HepG2 (cell line): ENCODE measurements at regions not wholly inside any gene's neighbourhood (a gene's known extent, or its start where the extent isn't known, plus 50 kb on each side); places are given as distances from the start of the nearest gene placed in this dataset.

Experiments
- ATAC-seq: fragments of 200-7000 bp; cut with Tn5 transposase; 3 replicates; pipeline ENCODE4 v1.9.1; 2020; ENCODE audit warnings: mild to moderate bottlenecking, moderate library complexity
- BruUV-seq: library from RNA; stranded (reverse); fragments of 400-500 nt; replicated peaks from 2 replicates; lab custom pipeline; 2021; lab: Mats Ljungman, UMichigan
- CTCF ChIA-PET: fragments of 300-600 bp; formaldehyde crosslinking; extraction: SDS; loops from one replicate; lab custom pipeline; 2021; ENCODE audit warnings: low total read pairs, inconsistent platforms, low intra/inter-chr PET ratio; lab: Yijun Ruan, JAX
- POLR2A ChIA-PET: fragments of 350-600 bp; sonication (Branson Sonifier 250); formaldehyde crosslinking; loops from one replicate; lab custom pipeline; 2020; ENCODE audit warnings: antibody characterized with exemption, inconsistent platforms; lab: Yijun Ruan, JAX
- DNase-seq: peaks from one replicate; pipeline ENCODE4 v3.0.0-alpha.2; 2015; ENCODE audit warnings: low spot score
- FAIRE-seq: peaks from 3 replicates; lab custom pipeline; 2011; peaks lifted over from hg19 to GRCh38; lab: Jason Lieb, UNC
- H2AFZ ChIP-seq: one replicate; pipeline ENCODE4 v1.6.1; 2011; ENCODE audit warnings: low read length, inconsistent platforms
- H3K27ac ChIP-seq: fragments of 300-600 bp; 3 replicates; pipeline ENCODE4 v1.8.0; 2011; ENCODE audit warnings: mixed run types, mild to moderate bottlenecking, mixed read lengths, low read length, inconsistent platforms; ENCODE audit not compliant: insufficient read depth; ENCODE audit errors: extremely low read length
- H3K27me3 ChIP-seq, 2 experiments: fragments of 200-600 bp in 1 of 2; 2 replicates in 1 of 2; 3 replicates in 1 of 2; pipeline versions ENCODE4 v1.6.0 to v1.8.0; 2011; ENCODE audit warnings: low read length in 2 of 2, mild to moderate bottlenecking in 2 of 2, moderate library complexity in 2 of 2, inconsistent platforms in 1 of 2; ENCODE audit not compliant: insufficient read depth in 2 of 2, control insufficient read depth in 1 of 2
- H3K36me3 ChIP-seq, 2 experiments: fragments of 200-600 bp in 1 of 2; replicated peaks in 1 of 2; 2 replicates in 1 of 2; 3 replicates in 1 of 2; pipeline versions ENCODE4 v1.5.1 to v1.8.0; 2011; ENCODE audit warnings: low read length in 2 of 2, inconsistent platforms in 1 of 2; ENCODE audit not compliant: insufficient read depth in 2 of 2, control insufficient read depth in 1 of 2
- H3K4me1 ChIP-seq: 2 replicates; pipeline ENCODE4 v1.5.1; 2012; ENCODE audit warnings: low read length, inconsistent platforms; ENCODE audit not compliant: insufficient read depth
- H3K4me2 ChIP-seq: 2 replicates; pipeline ENCODE4 v1.6.0; 2011; ENCODE audit warnings: low read depth, low read length, inconsistent platforms
- H3K4me3 ChIP-seq, 3 experiments: fragments of 200-600 bp in 1 of 3; sonication (generic), shearing (Covaris generic) in 1 of 3; replicated peaks in 1 of 3; 2 replicates each; pipeline ENCODE4 v1.5.1; 2011 to 2016; ENCODE audit warnings: low read length in 3 of 3, inconsistent platforms in 2 of 3, low read depth in 2 of 3, mild to moderate bottlenecking in 2 of 3, control low read depth in 1 of 3, mixed read lengths in 1 of 3; ENCODE audit not compliant: insufficient read depth in 1 of 3
- H3K79me2 ChIP-seq: one replicate; pipeline ENCODE4 v1.6.1; 2011; ENCODE audit warnings: low read length, inconsistent platforms; ENCODE audit not compliant: insufficient read depth
- H3K9ac ChIP-seq: 2 replicates; pipeline ENCODE4 v1.6.0; 2011; ENCODE audit warnings: mild to moderate bottlenecking, low read depth, low read length, inconsistent platforms; ENCODE audit not compliant: insufficient read depth
- H3K9me3 ChIP-seq: 2 replicates; pipeline ENCODE4 v1.5.1; 2012; ENCODE audit warnings: mild to moderate bottlenecking, low read length
- H4K20me1 ChIP-seq: 2 replicates; pipeline ENCODE4 v1.6.0; 2011; ENCODE audit warnings: inconsistent platforms, mild to moderate bottlenecking, low read length, moderate library complexity; ENCODE audit not compliant: insufficient read depth
- ATF4 ChIP-seq, 2 experiments: fragments of 450-650 bp in 1 of 2; sonication (generic) in 1 of 2; formaldehyde crosslinking; IDR thresholded peaks; 2 replicates each; pipeline versions ENCODE4 v1.5.0 to v1.8.0; 2020 to 2022; ENCODE audit warnings: mild to moderate bottlenecking in 1 of 2, missing genetic modification reagents in 1 of 2
- CENPT ChIP-seq: sonication (generic); formaldehyde crosslinking; IDR thresholded peaks from 2 replicates; pipeline ENCODE4 v1.8.0; 2022; ENCODE audit warnings: low read depth, mild to moderate bottlenecking, moderate library complexity, missing genetic modification reagents
- ETV5 ChIP-seq: IDR thresholded peaks from 2 replicates; pipeline ENCODE4 v1.6.1; 2018; ENCODE audit warnings: missing biosample characterization, missing genetic modification reagents, inconsistent platforms, borderline replicate concordance
- HCFC1 ChIP-seq: fragments of 150-350 bp; IDR thresholded peaks from 2 replicates; pipeline ENCODE4 v1.6.1; 2014; ENCODE audit warnings: low read depth, low read length
- HOXA7 ChIP-seq: sonication (generic); formaldehyde crosslinking; IDR thresholded peaks from 2 replicates; pipeline ENCODE4 v1.8.1; 2022; ENCODE audit warnings: mild to moderate bottlenecking, missing genetic modification reagents, moderate library complexity
- HOXA9 ChIP-seq: sonication (generic); formaldehyde crosslinking; IDR thresholded peaks from 2 replicates; pipeline ENCODE4 v1.8.1; 2022; ENCODE audit warnings: missing genetic modification reagents, mild to moderate bottlenecking, moderate library complexity, borderline replicate concordance
- KAT2B ChIP-seq: fragments of 150-350 bp; IDR thresholded peaks from 2 replicates; pipeline ENCODE4 v1.6.1; 2014; ENCODE audit warnings: low read depth, low read length, borderline replicate concordance
- KAT8 ChIP-seq: IDR thresholded peaks from 2 replicates; pipeline ENCODE4 v1.6.1; 2016; ENCODE audit warnings: missing genetic modification reagents, missing compliant biosample characterization
- NAIF1 ChIP-seq: sonication (generic); formaldehyde crosslinking; IDR thresholded peaks from 2 replicates; pipeline ENCODE4 v1.5.0; 2020; ENCODE audit warnings: mild to moderate bottlenecking, missing genetic modification reagents, borderline replicate concordance
- NR3C1 ChIP-seq: sonication (generic); formaldehyde crosslinking; IDR thresholded peaks from 2 replicates; pipeline ENCODE4 v1.4.0; 2020; ENCODE audit warnings: missing genetic modification reagents
- SAFB2 ChIP-seq: sonication (generic); formaldehyde crosslinking; IDR thresholded peaks from 2 replicates; pipeline ENCODE4 v1.5.1; 2020; ENCODE audit warnings: missing genetic modification reagents, low read depth, mild to moderate bottlenecking, borderline replicate concordance
- TFDP1 ChIP-seq: IDR thresholded peaks from 2 replicates; pipeline ENCODE4 v1.6.1; 2016; ENCODE audit warnings: missing compliant biosample characterization, missing genetic modification reagents, borderline replicate concordance
- YEATS2 ChIP-seq: sonication (generic); formaldehyde crosslinking; IDR thresholded peaks from 2 replicates; pipeline ENCODE4 v1.4.0; 2020; ENCODE audit warnings: missing genetic modification reagents, borderline replicate concordance
- ZSCAN12 ChIP-seq: sonication (generic); formaldehyde crosslinking; IDR thresholded peaks from 2 replicates; pipeline ENCODE4 v1.9.0; 2021; ENCODE audit warnings: mild to moderate bottlenecking, missing genetic modification reagents
- WGBS: methylation state at CpG from one replicate; pipeline ENCODE4 v1.1.6; 2017; ENCODE audit warnings: low lambda C conversion rate; 5-methylcytosine and 5-hydroxymethylcytosine counted together
- in situ Hi-C: cut with HindIII; loops from 2 replicates; pipeline ENCODE4 v1.10.0; 2017; ENCODE audit warnings: low pct_unique_long_range_greater_than_20kb; ENCODE audit not compliant: extremely low pct_ligation_motif_present
- intact Hi-C: fragments of 100-400 bp; cut with micrococcal nuclease; formaldehyde crosslinking; loops from one replicate; pipeline ENCODE4 v1.10.0; 2022; ENCODE audit not compliant: unreplicated experiment
- TF ChIP-seq, protein P1 (sequence below): sonication (generic); formaldehyde crosslinking; IDR thresholded peaks from 2 replicates; pipeline ENCODE4 v1.8.1; 2023; ENCODE audit warnings: mild to moderate bottlenecking, moderate library complexity, missing genetic modification reagents
- TF ChIP-seq, protein P2 (sequence below): IDR thresholded peaks from 2 replicates; pipeline ENCODE4 v1.6.1; 2012; ENCODE audit warnings: low read depth, low read length, improper control_type of control experiment
- TF ChIP-seq, protein P3 (sequence below): sonication (generic); formaldehyde crosslinking; IDR thresholded peaks from 2 replicates; pipeline ENCODE4 v1.4.0; 2020; ENCODE audit warnings: missing genetic modification reagents; ENCODE audit errors: not compliant biosample characterization

- TF ChIP-seq YEATS2 (CRISPR knock-in tag) (no peak), KAT2B (no peak), KAT8 (CRISPR knock-in tag) (no peak), HOXA7 (no peak), ATF4 (CRISPR knock-in tag; IDR thresholded peaks at IDR 0.05) (no peak)
- TF ChIP-seq, protein P1, sequence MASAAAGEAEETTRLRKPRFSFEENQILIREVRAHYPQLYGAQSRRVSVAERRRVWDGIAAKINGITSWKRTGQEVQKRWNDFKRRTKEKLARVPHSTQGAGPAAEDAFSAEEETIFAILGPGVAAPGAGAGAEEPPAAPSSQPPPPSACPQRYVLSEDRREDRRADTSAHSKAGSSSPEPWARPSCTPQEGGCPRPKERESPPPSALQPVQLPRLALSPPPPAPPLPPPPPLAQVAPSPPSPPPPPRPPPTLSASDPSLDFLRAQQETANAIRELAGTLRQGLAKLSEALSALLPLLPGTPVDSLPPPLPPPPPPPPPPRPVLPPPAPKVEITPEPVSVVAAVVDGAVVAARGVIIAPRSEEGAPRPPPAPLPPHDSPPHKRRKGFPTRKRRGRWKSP (CRISPR knock-in tag) = no peak
- TF ChIP-seq, protein P2, sequence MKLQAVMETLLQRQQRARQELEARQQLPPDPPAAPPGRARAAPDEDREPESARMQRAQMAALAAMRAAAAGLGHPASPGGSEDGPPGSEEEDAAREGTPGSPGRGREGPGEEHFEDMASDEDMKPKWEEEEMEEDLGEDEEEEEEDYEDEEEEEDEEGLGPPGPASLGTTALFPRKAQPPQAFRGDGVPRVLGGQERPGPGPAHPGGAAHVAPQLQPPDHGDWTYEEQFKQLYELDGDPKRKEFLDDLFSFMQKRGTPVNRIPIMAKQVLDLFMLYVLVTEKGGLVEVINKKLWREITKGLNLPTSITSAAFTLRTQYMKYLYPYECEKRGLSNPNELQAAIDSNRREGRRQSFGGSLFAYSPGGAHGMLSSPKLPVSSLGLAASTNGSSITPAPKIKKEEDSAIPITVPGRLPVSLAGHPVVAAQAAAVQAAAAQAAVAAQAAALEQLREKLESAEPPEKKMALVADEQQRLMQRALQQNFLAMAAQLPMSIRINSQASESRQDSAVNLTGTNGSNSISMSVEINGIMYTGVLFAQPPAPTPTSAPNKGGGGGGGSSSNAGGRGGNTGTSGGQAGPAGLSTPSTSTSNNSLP = no peak
These were observed 776.5 kb downstream of the DHX35 start (continued) for GRCh38 chr20:39738651-39739050.

- intact Hi-C loops (no loop called here), in situ Hi-C loops (no loop called here)
- no peak for FAIRE-seq
- no peak overlapping the region for H3K27ac ChIP-seq
- no peaks in the 10 kb centered on the region for H4K20me1 ChIP-seq
- H2AFZ ChIP-seq = no peak overlapping the region
- ChIA-PET POLR2A (interaction anchor here (0.6 kb wide), 1 partner anchor 245 kb away, joined by 3 read pairs; no protein-coding TSS in a partner anchor), CTCF (no interaction called here)
- no TSS peak for BruUV-seq
- no peaks in the 10 kb centered on the region for H3K79me2 ChIP-seq
- WGBS = 5% methylated on average over 6 of the region's 6 CpGs
- H3K4me2 ChIP-seq = no peak overlapping the region
- H3K27me3 ChIP-seq = no peaks in the 10 kb centered on the region
- no peak overlapping the region for H3K9ac ChIP-seq
- no peaks in the 10 kb centered on the region for H3K4me1 ChIP-seq
- H3K4me3 ChIP-seq = no peak overlapping the region
- no peaks in the 10 kb centered on the region for H3K36me3 ChIP-seq
- peaks cover 81% of the 10 kb centered on the region for H3K9me3 ChIP-seq
- DNase-seq = no peak
- no peak for ATAC-seq
- no peak for TF ChIP-seq NAIF1
- TF ChIP-seq NR3C1 (CRISPR knock-in tag) = no peak
- TF ChIP-seq ETV5 (CRISPR knock-in tag) = no peak
- TF ChIP-seq, protein P3, sequence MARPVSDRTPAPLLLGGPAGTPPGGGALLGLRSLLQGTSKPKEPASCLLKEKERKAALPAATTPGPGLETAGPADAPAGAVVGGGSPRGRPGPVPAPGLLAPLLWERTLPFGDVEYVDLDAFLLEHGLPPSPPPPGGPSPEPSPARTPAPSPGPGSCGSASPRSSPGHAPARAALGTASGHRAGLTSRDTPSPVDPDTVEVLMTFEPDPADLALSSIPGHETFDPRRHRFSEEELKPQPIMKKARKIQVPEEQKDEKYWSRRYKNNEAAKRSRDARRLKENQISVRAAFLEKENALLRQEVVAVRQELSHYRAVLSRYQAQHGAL (CRISPR knock-in tag) = no peak
- TF ChIP-seq CENPT (CRISPR knock-in tag) = no peak
- no peak for TF ChIP-seq TFDP1 (CRISPR knock-in tag)
- no peak for TF ChIP-seq HCFC1
- TF ChIP-seq ZSCAN12 (CRISPR knock-in tag) = no peak
- no peak for TF ChIP-seq HOXA9 (CRISPR knock-in tag)
- no peak for TF ChIP-seq SAFB2 (CRISPR knock-in tag)
These were observed 774.5 kb downstream of the DHX35 start for GRCh38 chr20:39736434-39737327.
